Smooth muscle cell (in vitro differentiated cells): ENCODE measurements at regions not wholly inside any gene's neighbourhood (a gene's known extent, or its start where the extent isn't known, plus 50 kb on each side); places are given as distances from the start of the nearest gene placed in this dataset.

ENCODE experiments used
- DNase-seq: peaks from one replicate; lab custom pipeline; 2025; ENCODE audit not compliant: unreplicated experiment; lab: John Stamatoyannopoulos, UW
- H2AFZ ChIP-seq: fragments of 200-600 bp; sonication (generic); 2 replicates; pipeline ENCODE4 v1.6.0; 2016; ENCODE audit warnings: antibody characterized with exemption, low read depth, mild to moderate bottlenecking
- H3F3A ChIP-seq: fragments of 200-600 bp; sonication (generic); 2 replicates; pipeline ENCODE4 v1.6.0; 2017; ENCODE audit warnings: antibody characterized with exemption, low read depth
- H3K27ac ChIP-seq: fragments of 200-600 bp; sonication (generic); 2 replicates; pipeline ENCODE4 v1.5.1; 2016; ENCODE audit warnings: low read depth, mild to moderate bottlenecking
- H3K27me3 ChIP-seq: fragments of 200-600 bp; sonication (generic); 2 replicates; pipeline ENCODE4 v1.6.1; 2016; ENCODE audit warnings: low read depth, mild to moderate bottlenecking
- H3K36me3 ChIP-seq: fragments of 200-600 bp; sonication (generic); 2 replicates; pipeline ENCODE4 v1.5.1; 2016; ENCODE audit warnings: low read depth
- H3K4me1 ChIP-seq: fragments of 200-600 bp; sonication (generic); 2 replicates; pipeline ENCODE4 v1.5.1; 2016; ENCODE audit warnings: low read depth
- H3K4me2 ChIP-seq: fragments of 200-600 bp; sonication (generic); 2 replicates; pipeline ENCODE4 v1.6.0; 2016; ENCODE audit warnings: mild to moderate bottlenecking
- H3K4me3 ChIP-seq: fragments of 200-600 bp; sonication (generic); 2 replicates; pipeline ENCODE4 v1.5.1; 2016; ENCODE audit warnings: mild to moderate bottlenecking
- H3K79me2 ChIP-seq: fragments of 200-600 bp; sonication (generic); 2 replicates; pipeline ENCODE4 v1.6.0; 2016; ENCODE audit warnings: low read depth, mild to moderate bottlenecking
- H3K9ac ChIP-seq: fragments of 200-600 bp; sonication (generic); 2 replicates; pipeline ENCODE4 v1.6.0; 2016; ENCODE audit warnings: low read depth
- H3K9me3 ChIP-seq: fragments of 200-600 bp; sonication (generic); replicated peaks from 2 replicates; pipeline ENCODE4 v1.5.1; 2016; ENCODE audit warnings: low read depth
- H4K20me1 ChIP-seq: fragments of 200-600 bp; sonication (generic); 2 replicates; pipeline ENCODE4 v1.6.0; 2016; ENCODE audit warnings: low read depth
- CTCF ChIP-seq: fragments of 200-600 bp; sonication (generic); IDR thresholded peaks from 2 replicates; pipeline ENCODE4 v1.5.1; 2017; ENCODE audit warnings: borderline replicate concordance, mild to moderate bottlenecking, antibody characterized with exemption; ENCODE audit not compliant: insufficient read depth, poor library complexity, severe bottlenecking
- whole genome bisulfite sequencing: methylation state at CpG from one replicate; pipeline ENCODE4 v1.1.7; 2016; ENCODE audit warnings: low lambda C conversion rate; 5-methylcytosine and 5-hydroxymethylcytosine counted together

GRCh38 chr12:68402422-68402821 is 70.3 kb upstream of the MDM1 start:
- no peak for TF ChIP-seq CTCF
- Histone ChIP-seq H3K27ac (no peak overlapping the region), H4K20me1 (no peaks in the 10 kb centered on the region), H3K9me3 (no peaks in the 10 kb centered on the region), H3F3A (no peaks in the 10 kb centered on the region), H3K79me2 (no peaks in the 10 kb centered on the region), H3K27me3 (no peaks in the 10 kb centered on the region), H3K4me2 (no peak overlapping the region), H3K4me3 (no peak overlapping the region), H3K9ac (no peak overlapping the region), H3K4me1 (no peaks in the 10 kb centered on the region), H3K36me3 (no peaks in the 10 kb centered on the region), H2AFZ (no peak overlapping the region)
- DNase-seq, result no peak
- WGBS, result 96% methylated on average over 2 of the region's 2 CpGs

- no peaks in the 10 kb centered on the region for H3K9me3 ChIP-seq
- WGBS, result 35% methylated on average over 1 of the region's 1 CpG
- no peak for TF ChIP-seq CTCF
These were observed 71.1 kb upstream of the MDM1 start for GRCh38 chr12:68403296-68403695.

GRCh38 chr12:68403711-68404110 is 71.5 kb upstream of the MDM1 start:
- H3K9me3 ChIP-seq, result no peaks in the 10 kb centered on the region
- no peak for DNase-seq
- no peaks in the 10 kb centered on the region for H3K27me3 ChIP-seq
- H2AFZ ChIP-seq, result no peak overlapping the region
- H3K27ac ChIP-seq, result no peak overlapping the region
- H3F3A ChIP-seq, result no peaks in the 10 kb centered on the region
- no peak overlapping the region for H3K4me3 ChIP-seq
- no peaks in the 10 kb centered on the region for H3K79me2 ChIP-seq
- no peak for TF ChIP-seq CTCF
- H3K4me2 ChIP-seq, result no peak overlapping the region
- no peaks in the 10 kb centered on the region for H4K20me1 ChIP-seq
- H3K36me3 ChIP-seq, result no peaks in the 10 kb centered on the region
- no peak overlapping the region for H3K9ac ChIP-seq
- H3K4me1 ChIP-seq, result no peaks in the 10 kb centered on the region

More at GRCh38 chr12:68403296-68403695, 71.1 kb upstream of the MDM1 start:
- Histone ChIP-seq H3K4me1 (no peaks in the 10 kb centered on the region), H3K4me2 (no peak overlapping the region), H2AFZ (no peak overlapping the region), H3K27ac (no peak overlapping the region), H3K4me3 (no peak overlapping the region), H3F3A (no peaks in the 10 kb centered on the region), H3K36me3 (no peaks in the 10 kb centered on the region), H3K27me3 (no peaks in the 10 kb centered on the region), H3K9ac (no peak overlapping the region), H4K20me1 (no peaks in the 10 kb centered on the region), H3K79me2 (no peaks in the 10 kb centered on the region)
- DNase-seq, result no peak

- no peaks in the 10 kb centered on the region for H3K9me3 ChIP-seq
- no peaks in the 10 kb centered on the region for H3K79me2 ChIP-seq
- TF ChIP-seq CTCF, result no peak
- no peak overlapping the region for H3K4me2 ChIP-seq
- H2AFZ ChIP-seq, result no peak overlapping the region
- H3K9ac ChIP-seq, result no peak overlapping the region
- H3K4me3 ChIP-seq, result no peak overlapping the region
- no peaks in the 10 kb centered on the region for H3K27me3 ChIP-seq
- no peaks in the 10 kb centered on the region for H4K20me1 ChIP-seq
- H3F3A ChIP-seq, result no peaks in the 10 kb centered on the region
- H3K36me3 ChIP-seq, result no peaks in the 10 kb centered on the region
- no peak overlapping the region for H3K27ac ChIP-seq
- no peaks in the 10 kb centered on the region for H3K4me1 ChIP-seq
- no peak for DNase-seq
These were observed 73.2 kb upstream of the MDM1 start for GRCh38 chr12:68405343-68405781.
